IMR-90 (cell line): ENCODE measurements at regions not wholly inside any gene's neighbourhood (a gene's known extent, or its start where the extent isn't known, plus 50 kb on each side); places are given as distances from the start of the nearest gene placed in this dataset.

ENCODE experiments used
- ATAC-seq: fragments of 200-7000 bp; cut with Tn5 transposase; 2 replicates; pipeline ENCODE4 v1.9.1; 2020; ENCODE audit warnings: low read depth, mild to moderate bottlenecking, moderate library complexity
- BruUV-seq: library from RNA; stranded (reverse); fragments of 400-500 nt; replicated peaks from 2 replicates; lab custom pipeline; 2021; lab: Mats Ljungman, UMichigan
- CTCF ChIA-PET: fragments of 300-600 bp; formaldehyde crosslinking; extraction: SDS; loops from one replicate; lab custom pipeline; 2021; ENCODE audit warnings: antibody characterized with exemption; lab: Yijun Ruan, JAX
- POLR2A ChIA-PET: fragments of 300-600 bp; sonication (Branson Sonifier 250); formaldehyde crosslinking; loops from one replicate; lab custom pipeline; 2022; ENCODE audit warnings: antibody characterized with exemption; ENCODE audit not compliant: unreplicated experiment; lab: Charles Lee
- DNase-seq: peaks from one replicate; pipeline ENCODE4 v3.0.0; 2013
- H2AFZ ChIP-seq: replicated peaks from 2 replicates; pipeline ENCODE3; 2013; ENCODE audit warnings: low read length, mild to moderate bottlenecking; ENCODE audit not compliant: poor library complexity
- H2AK5ac ChIP-seq: 2 replicates; pipeline ENCODE4 v1.6.1; 2013; ENCODE audit warnings: low read depth, low read length, inconsistent platforms
- H2AK9ac ChIP-seq: replicated peaks from 2 replicates; pipeline ENCODE3; 2013; ENCODE audit warnings: mild to moderate bottlenecking, low read depth, low read length, moderate library complexity; ENCODE audit not compliant: poor library complexity
- H2BK120ac ChIP-seq: 2 replicates; pipeline ENCODE4 v1.6.1; 2013; ENCODE audit warnings: low read depth, low read length, inconsistent platforms
- H2BK15ac ChIP-seq: 3 replicates; pipeline ENCODE4 v1.6.1; 2013; ENCODE audit warnings: low read depth, low read length, inconsistent platforms
- H2BK20ac ChIP-seq: 2 replicates; pipeline ENCODE4 v1.6.1; 2013; ENCODE audit warnings: low read depth, mild to moderate bottlenecking, inconsistent platforms, low read length, moderate library complexity
- H2BK5ac ChIP-seq: 2 replicates; pipeline ENCODE4 v1.6.1; 2013; ENCODE audit warnings: mild to moderate bottlenecking, low read depth, low read length, inconsistent platforms; ENCODE audit not compliant: poor library complexity, severe bottlenecking
- H3K14ac ChIP-seq: replicated peaks from 2 replicates; pipeline ENCODE4 v1.6.1; 2013; ENCODE audit warnings: low read depth, low read length, inconsistent platforms
- H3K18ac ChIP-seq: 2 replicates; pipeline ENCODE4 v1.6.1; 2013; ENCODE audit warnings: low read depth, low read length, control low read depth
- H3K23ac ChIP-seq: 2 replicates; pipeline ENCODE4 v1.6.1; 2013; ENCODE audit warnings: low read depth, low read length, inconsistent platforms
- H3K27ac ChIP-seq: 2 replicates; pipeline ENCODE4 v1.5.1; 2013; ENCODE audit warnings: mild to moderate bottlenecking, control low read depth, low read length; ENCODE audit not compliant: insufficient read depth
- H3K27me3 ChIP-seq: 2 replicates; pipeline ENCODE4 v1.6.1; 2013; ENCODE audit warnings: low read length; ENCODE audit not compliant: control insufficient read depth, insufficient read depth
- H3K36me3 ChIP-seq: 2 replicates; pipeline ENCODE4 v1.6.1; 2013; ENCODE audit warnings: low read length, mixed read lengths; ENCODE audit not compliant: control insufficient read depth, insufficient read depth
- H3K4ac ChIP-seq: 2 replicates; pipeline ENCODE4 v1.6.1; 2013; ENCODE audit warnings: low read depth, low read length, inconsistent platforms
- H3K4me1 ChIP-seq: 2 replicates; pipeline ENCODE4 v1.6.1; 2013; ENCODE audit warnings: low read length, mixed read lengths; ENCODE audit not compliant: control insufficient read depth, insufficient read depth
- H3K4me2 ChIP-seq: 2 replicates; pipeline ENCODE4 v1.6.1; 2013; ENCODE audit warnings: low read depth, mild to moderate bottlenecking, control low read depth, low read length, moderate library complexity
- H3K4me3 ChIP-seq: 2 replicates; pipeline ENCODE4 v1.5.1; 2013; ENCODE audit warnings: low read depth, mild to moderate bottlenecking, control low read depth, low read length, moderate library complexity; ENCODE audit not compliant: insufficient read depth
- H3K56ac ChIP-seq: 2 replicates; pipeline ENCODE4 v1.6.1; 2013; ENCODE audit warnings: low read length, inconsistent platforms; ENCODE audit not compliant: insufficient read depth; ENCODE audit errors: extremely low read depth
- H3K79me1 ChIP-seq, 2 experiments: 2 replicates each; pipeline ENCODE4 v1.6.1; 2013; ENCODE audit warnings: low read length in 2 of 2, inconsistent platforms in 1 of 2, low read depth in 1 of 2
- H3K9ac ChIP-seq: 2 replicates; pipeline ENCODE4 v1.6.1; 2013; ENCODE audit warnings: low read depth, low read length, control low read depth
- H3K9me1 ChIP-seq: 2 replicates; pipeline ENCODE4 v1.6.1; 2013; ENCODE audit warnings: low read length, inconsistent platforms; ENCODE audit not compliant: insufficient read depth
- H3K9me3 ChIP-seq: 2 replicates; pipeline ENCODE4 v1.6.1; 2013; ENCODE audit warnings: low read length; ENCODE audit not compliant: control insufficient read depth, insufficient read depth
- H4K20me1 ChIP-seq: 2 replicates; pipeline ENCODE4 v1.6.1; 2013; ENCODE audit warnings: low read length, inconsistent platforms; ENCODE audit not compliant: insufficient read depth
- H4K5ac ChIP-seq: 2 replicates; pipeline ENCODE4 v1.6.1; 2013; ENCODE audit warnings: mild to moderate bottlenecking, low read depth, low read length, control low read depth
- H4K8ac ChIP-seq, 2 experiments: 2 replicates each; pipeline ENCODE4 v1.6.1; 2013; ENCODE audit warnings: low read depth in 2 of 2, low read length in 2 of 2, control low read depth in 1 of 2, inconsistent platforms in 1 of 2
- H4K91ac ChIP-seq: 2 replicates; pipeline ENCODE4 v1.6.1; 2013; ENCODE audit warnings: low read depth, low read length, inconsistent platforms; ENCODE audit not compliant: insufficient read depth
- BHLHE40 ChIP-seq: fragments of 150-350 bp; IDR thresholded peaks from 2 replicates; pipeline ENCODE4 v1.6.1; 2016; ENCODE audit warnings: mild to moderate bottlenecking, low read depth, low read length
- CEBPB ChIP-seq: IDR thresholded peaks from 2 replicates; pipeline ENCODE4 v1.6.1; 2012; ENCODE audit warnings: low read depth, low read length, improper control_type of control experiment
- CHD1 ChIP-seq: IDR thresholded peaks from 2 replicates; pipeline ENCODE4 v1.6.1; 2012; ENCODE audit warnings: low read depth, low read length, improper control_type of control experiment
- FOS ChIP-seq: fragments of 150-350 bp; IDR thresholded peaks from 2 replicates; pipeline ENCODE4 v1.6.1; 2016; ENCODE audit warnings: low read depth, low read length
- MAFK ChIP-seq: IDR thresholded peaks from 2 replicates; pipeline ENCODE4 v1.6.1; 2012; ENCODE audit warnings: low read depth, low read length, improper control_type of control experiment
- MAZ ChIP-seq: IDR thresholded peaks from 2 replicates; pipeline ENCODE4 v1.6.1; 2012; ENCODE audit warnings: low read depth, mild to moderate bottlenecking, low read length, improper control_type of control experiment, moderate library complexity, borderline replicate concordance
- MXI1 ChIP-seq: IDR thresholded peaks from 2 replicates; pipeline ENCODE4 v1.6.1; 2012; ENCODE audit warnings: low read depth, mild to moderate bottlenecking, low read length, moderate library complexity, borderline replicate concordance
- NFE2L2 ChIP-seq: fragments of 150-350 bp; IDR thresholded peaks from 2 replicates; pipeline ENCODE4 v1.6.1; 2016; ENCODE audit warnings: low read depth, mild to moderate bottlenecking, low read length
- POLR2A ChIP-seq: IDR thresholded peaks from 2 replicates; pipeline ENCODE4 v1.6.1; 2012; ENCODE audit warnings: mild to moderate bottlenecking, low read depth, low read length
- RAD21 ChIP-seq: IDR thresholded peaks from 2 replicates; pipeline ENCODE4 v1.6.1; 2012; ENCODE audit warnings: low read length, improper control_type of control experiment
- RCOR1 ChIP-seq: IDR thresholded peaks from 2 replicates; pipeline ENCODE4 v1.6.1; 2012; ENCODE audit warnings: mild to moderate bottlenecking, low read length, improper control_type of control experiment; ENCODE audit not compliant: insufficient replicate concordance
- RFX5 ChIP-seq: IDR thresholded peaks from 2 replicates; pipeline ENCODE4 v1.8.0; 2012; ENCODE audit warnings: low read depth, mild to moderate bottlenecking, low read length, moderate library complexity
- SMC3 ChIP-seq: fragments of 150-350 bp; IDR thresholded peaks from 2 replicates; pipeline ENCODE4 v1.6.1; 2016; ENCODE audit warnings: low read depth, mild to moderate bottlenecking, antibody characterized with exemption, low read length, moderate library complexity
- WGBS, 2 experiments: methylation state at CpG; one replicate each; pipeline versions ENCODE4 v1.1.5 to v1.1.7; 2013; ENCODE audit warnings: missing lambda C conversion rate in 2 of 2; ENCODE audit not compliant: insufficient read length in 1 of 2; ENCODE audit errors: extremely low coverage in 2 of 2; 5-methylcytosine and 5-hydroxymethylcytosine counted together
- dilution Hi-C: fragments of 300-500 bp; cut with HindIII; formaldehyde crosslinking; loops from one replicate; pipeline ENCODE4 v1.14.3; 2018; ENCODE audit warnings: low sequenced_read_pairs; ENCODE audit not compliant: unreplicated experiment
- in situ Hi-C: fragments of 300-500 bp; cut with MboI; formaldehyde crosslinking; loops from 3 replicates; pipeline ENCODE4 v1.14.3; 2019; ENCODE audit warnings: low sequenced_read_pairs, inconsistent platforms, mixed read lengths
- intact Hi-C: fragments of 100-400 bp; cut with micrococcal nuclease; formaldehyde crosslinking; loops from 2 replicates; pipeline ENCODE4 v1.10.0; 2022
- TF ChIP-seq, protein P1 (sequence below): fragments of 150-350 bp; IDR thresholded peaks from 2 replicates; pipeline ENCODE4 v1.6.1; 2017; ENCODE audit warnings: mild to moderate bottlenecking, antibody characterized with exemption, low read length, low read depth
- TF ChIP-seq, protein P2 (sequence below): conservative IDR thresholded peaks from 2 replicates; pipeline ENCODE4 v1.5.1; 2012; ENCODE audit warnings: mild to moderate bottlenecking, low read depth, low read length, improper control_type of control experiment
- TF ChIP-seq, protein P3 (sequence below): fragments of 150-350 bp; IDR thresholded peaks from 2 replicates; pipeline ENCODE4 v1.6.1; 2016; ENCODE audit warnings: low read depth, mild to moderate bottlenecking, low read length, moderate library complexity, borderline replicate concordance

DNA sequence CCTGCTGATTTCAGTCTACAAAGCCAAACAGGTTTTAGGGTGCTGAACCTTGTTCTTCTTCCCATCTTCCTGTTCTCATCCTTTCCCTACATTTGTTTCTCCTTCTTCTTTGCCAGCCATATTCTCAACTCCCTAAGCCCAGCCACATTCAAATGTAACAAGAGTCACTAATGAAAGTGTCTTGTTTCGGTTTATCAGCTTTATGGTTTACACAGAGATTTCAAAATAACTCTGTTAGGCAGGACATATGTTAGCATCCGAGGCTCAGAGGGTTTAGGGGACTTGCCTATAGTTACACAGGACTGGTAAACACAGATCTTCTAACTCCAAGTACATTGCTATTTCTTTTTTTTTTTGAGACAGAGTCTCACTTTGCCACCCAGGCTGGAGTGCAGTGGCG is 61.3 kb downstream of the NDUFS5 start:
- no peak overlapping the region for H2AK5ac ChIP-seq
- peak overlapping the region; percentile 20; the same call in 1 of the 2 replicates for H3K27ac ChIP-seq
- peak overlapping the region; percentile 9; the same call in 1 of the 2 replicates for H3K9ac ChIP-seq
- peak overlapping the region; percentile 41; the same call in 1 of the 2 replicates for H3K4ac ChIP-seq
- peak overlapping the region; percentile 70 for H2AK9ac ChIP-seq
- 0 out of 2 replicates have a peak overlapping the region, but pooled peaks have one; percentile 33 for H2BK20ac ChIP-seq
- intact Hi-C loops (loop anchor here (5.0 kb wide), 1 partner anchor 35 kb away; no protein-coding TSS in a partner anchor), in situ Hi-C loops (loop anchor here (5.0 kb wide), 1 partner anchor 225 kb away; no protein-coding TSS in a partner anchor), dilution Hi-C loops (no loop called here)
- no peak for DNase-seq
- no peaks in the 10 kb centered on the region for H4K20me1 ChIP-seq
- ATAC-seq: no peak
- peak overlapping the region; percentile 38 for H3K4me2 ChIP-seq
- no peaks in the 10 kb centered on the region for H3K9me3 ChIP-seq
- no peak overlapping the region for H4K91ac ChIP-seq
- TF ChIP-seq MXI1 (no peak), RAD21 (no peak), BHLHE40 (no peak), MAZ (no peak), FOS (no peak), NFE2L2 (no peak), RFX5 (no peak), POLR2A (no peak), CEBPB (no peak), CHD1 (no peak), SMC3 (no peak), RCOR1 (no peak), MAFK (no peak)
- TF ChIP-seq, protein P1, sequence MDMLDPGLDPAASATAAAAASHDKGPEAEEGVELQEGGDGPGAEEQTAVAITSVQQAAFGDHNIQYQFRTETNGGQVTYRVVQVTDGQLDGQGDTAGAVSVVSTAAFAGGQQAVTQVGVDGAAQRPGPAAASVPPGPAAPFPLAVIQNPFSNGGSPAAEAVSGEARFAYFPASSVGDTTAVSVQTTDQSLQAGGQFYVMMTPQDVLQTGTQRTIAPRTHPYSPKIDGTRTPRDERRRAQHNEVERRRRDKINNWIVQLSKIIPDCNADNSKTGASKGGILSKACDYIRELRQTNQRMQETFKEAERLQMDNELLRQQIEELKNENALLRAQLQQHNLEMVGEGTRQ: no peak
- TF ChIP-seq, protein P2, sequence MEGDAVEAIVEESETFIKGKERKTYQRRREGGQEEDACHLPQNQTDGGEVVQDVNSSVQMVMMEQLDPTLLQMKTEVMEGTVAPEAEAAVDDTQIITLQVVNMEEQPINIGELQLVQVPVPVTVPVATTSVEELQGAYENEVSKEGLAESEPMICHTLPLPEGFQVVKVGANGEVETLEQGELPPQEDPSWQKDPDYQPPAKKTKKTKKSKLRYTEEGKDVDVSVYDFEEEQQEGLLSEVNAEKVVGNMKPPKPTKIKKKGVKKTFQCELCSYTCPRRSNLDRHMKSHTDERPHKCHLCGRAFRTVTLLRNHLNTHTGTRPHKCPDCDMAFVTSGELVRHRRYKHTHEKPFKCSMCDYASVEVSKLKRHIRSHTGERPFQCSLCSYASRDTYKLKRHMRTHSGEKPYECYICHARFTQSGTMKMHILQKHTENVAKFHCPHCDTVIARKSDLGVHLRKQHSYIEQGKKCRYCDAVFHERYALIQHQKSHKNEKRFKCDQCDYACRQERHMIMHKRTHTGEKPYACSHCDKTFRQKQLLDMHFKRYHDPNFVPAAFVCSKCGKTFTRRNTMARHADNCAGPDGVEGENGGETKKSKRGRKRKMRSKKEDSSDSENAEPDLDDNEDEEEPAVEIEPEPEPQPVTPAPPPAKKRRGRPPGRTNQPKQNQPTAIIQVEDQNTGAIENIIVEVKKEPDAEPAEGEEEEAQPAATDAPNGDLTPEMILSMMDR: no peak
- TF ChIP-seq, protein P3, sequence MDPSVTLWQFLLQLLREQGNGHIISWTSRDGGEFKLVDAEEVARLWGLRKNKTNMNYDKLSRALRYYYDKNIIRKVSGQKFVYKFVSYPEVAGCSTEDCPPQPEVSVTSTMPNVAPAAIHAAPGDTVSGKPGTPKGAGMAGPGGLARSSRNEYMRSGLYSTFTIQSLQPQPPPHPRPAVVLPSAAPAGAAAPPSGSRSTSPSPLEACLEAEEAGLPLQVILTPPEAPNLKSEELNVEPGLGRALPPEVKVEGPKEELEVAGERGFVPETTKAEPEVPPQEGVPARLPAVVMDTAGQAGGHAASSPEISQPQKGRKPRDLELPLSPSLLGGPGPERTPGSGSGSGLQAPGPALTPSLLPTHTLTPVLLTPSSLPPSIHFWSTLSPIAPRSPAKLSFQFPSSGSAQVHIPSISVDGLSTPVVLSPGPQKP: no peak
- H4K8ac ChIP-seq: peak overlapping the region; percentile 29 to 53
- ChIA-PET POLR2A (interaction anchor here (0.5 kb wide), 1 partner anchor 466 kb away, joined by 7 read pairs; no protein-coding TSS in a partner anchor), CTCF (no interaction called here)
- peak overlapping the region; percentile 76 for H4K5ac ChIP-seq
- no peak overlapping the region for H3K56ac ChIP-seq
- peak overlapping the region; percentile 88 for H3K18ac ChIP-seq
- no TSS peak for BruUV-seq
- no peaks in the 10 kb centered on the region for H3K36me3 ChIP-seq
- peak overlapping the region; percentile 38; the same call in 1 of the 3 replicates for H2BK15ac ChIP-seq
- no peaks in the 10 kb centered on the region for H3K79me1 ChIP-seq
- no peak overlapping the region for H2BK120ac ChIP-seq
- H2BK5ac ChIP-seq: peak overlapping the region; percentile 4
- H3K4me3 ChIP-seq: no peak overlapping the region
- H3K14ac ChIP-seq: peak overlapping the region; percentile 60; the same call in 1 of the 2 replicates
- no CpG with 5 or more reads among the region's 3 CpGs for WGBS, 2 experiments
- peak overlapping the region; percentile 12; the same call in 1 of the 2 replicates for H3K23ac ChIP-seq
- H2AFZ ChIP-seq: peak overlapping the region; percentile 87
- H3K9me1 ChIP-seq: peaks cover 2% of the 10 kb centered on the region; the same call in 1 of the 2 replicates
- H3K27me3 ChIP-seq: peaks cover 18% of the 10 kb centered on the region
- H3K4me1 ChIP-seq: peaks cover 13% of the 10 kb centered on the region
